HG03159 (cell line): ENCODE measurements at regions not wholly inside any gene's neighbourhood (a gene's known extent, or its start where the extent isn't known, plus 50 kb on each side); places are given as distances from the start of the nearest gene placed in this dataset.
"Not testable (repeated sequence)": the region's sequence is repeated elsewhere in the genome, so short reads cannot be mapped to it uniquely, and the experiment has no call there.

Experiments used
- ATAC-seq: cut with Tn5 transposase; IDR thresholded peaks from one replicate; pipeline ENCODE4 v1.9.1; 2021; ENCODE audit warnings: mild to moderate bottlenecking, moderate library complexity; ENCODE audit not compliant: unreplicated experiment

- no peak for ATAC-seq
Measured at GRCh38 chr12:31215518-31216232, 110.3 kb downstream of the SINHCAF start.

GRCh38 chr12:31216479-31216878 lies 109.5 kb downstream of the SINHCAF start:
- ATAC-seq: no peak

GRCh38 chr12:31217356-31218130 lies 108.4 kb downstream of the SINHCAF start:
- no peak for ATAC-seq

GRCh38 chr12:31218203-31219025 lies 107.5 kb downstream of the SINHCAF start:
- no peak for ATAC-seq

- ATAC-seq: no peak
Measured at GRCh38 chr12:31219521-31219920, 106.4 kb downstream of the SINHCAF start.

DNA sequence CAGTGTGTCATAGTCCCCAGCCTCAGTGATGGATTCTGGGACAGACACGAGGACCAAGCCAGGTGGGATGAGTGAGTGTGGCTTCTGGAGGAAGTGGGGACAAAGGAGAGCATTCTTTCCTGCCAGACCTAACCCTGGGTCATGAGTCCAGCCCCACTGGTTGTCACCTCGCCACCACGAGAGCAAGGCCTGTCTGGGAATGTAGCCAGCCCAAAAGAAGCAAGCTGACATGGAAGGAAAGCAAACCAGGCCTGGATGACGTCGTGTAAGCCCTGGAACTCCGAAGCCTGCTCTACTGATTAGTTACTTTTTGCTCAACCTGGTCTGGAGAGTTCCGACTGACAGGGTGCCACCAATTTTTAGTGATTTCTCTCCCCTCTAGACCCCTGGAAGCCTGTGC lies 105.9 kb downstream of the SINHCAF start:
- ATAC-seq: no peak

GRCh38 chr12:31220633-31221550 lies 105.1 kb downstream of the SINHCAF start:
- no peak for ATAC-seq

- no peak for ATAC-seq
Measured at GRCh38 chr12:31221551-31221945, 104.4 kb downstream of the SINHCAF start.

GRCh38 chr12:31222620-31223222 lies 103.2 kb downstream of the SINHCAF start:
- no peak for ATAC-seq

GRCh38 chr12:31223640-31224039 lies 102.3 kb downstream of the SINHCAF start:
- not testable (repeated sequence) for ATAC-seq

- ATAC-seq: no peak
Measured at GRCh38 chr12:31224768-31225448, 101.0 kb downstream of the SINHCAF start.

- no peak for ATAC-seq
Measured at GRCh38 chr12:31225656-31226535, 100.1 kb downstream of the SINHCAF start.

- no peak for ATAC-seq
Measured at GRCh38 chr12:31226639-31227038, 99.3 kb downstream of the SINHCAF start.

DNA sequence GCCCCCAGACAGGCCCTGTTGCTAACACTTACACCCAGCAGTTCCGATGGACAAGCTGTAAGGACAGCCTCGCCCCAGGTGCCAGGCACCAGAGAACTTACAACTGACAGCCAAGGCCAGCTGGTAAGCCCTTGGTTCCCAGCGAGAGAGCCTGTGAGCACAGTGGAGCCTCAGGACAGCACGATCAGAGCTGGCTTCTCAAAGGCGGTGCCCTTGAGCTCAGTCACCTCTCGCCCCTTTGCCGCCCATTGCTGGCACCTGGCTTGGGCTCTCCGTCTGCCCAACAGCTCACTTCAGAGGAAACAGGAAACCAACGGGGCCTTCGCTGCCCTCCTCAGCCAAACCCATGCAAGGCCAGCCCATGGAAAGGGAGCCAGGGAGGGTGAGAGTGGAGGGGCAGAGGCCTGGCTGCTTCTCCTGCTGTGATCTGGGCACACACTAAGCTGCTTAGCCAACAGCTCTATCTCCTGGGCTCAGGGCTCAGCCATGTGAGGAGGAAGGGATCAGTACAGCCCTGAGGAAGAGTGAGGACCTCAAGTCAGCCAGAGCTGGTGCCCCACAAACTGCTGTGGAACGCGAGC lies 98.5 kb downstream of the SINHCAF start:
- ATAC-seq: no peak

DNA sequence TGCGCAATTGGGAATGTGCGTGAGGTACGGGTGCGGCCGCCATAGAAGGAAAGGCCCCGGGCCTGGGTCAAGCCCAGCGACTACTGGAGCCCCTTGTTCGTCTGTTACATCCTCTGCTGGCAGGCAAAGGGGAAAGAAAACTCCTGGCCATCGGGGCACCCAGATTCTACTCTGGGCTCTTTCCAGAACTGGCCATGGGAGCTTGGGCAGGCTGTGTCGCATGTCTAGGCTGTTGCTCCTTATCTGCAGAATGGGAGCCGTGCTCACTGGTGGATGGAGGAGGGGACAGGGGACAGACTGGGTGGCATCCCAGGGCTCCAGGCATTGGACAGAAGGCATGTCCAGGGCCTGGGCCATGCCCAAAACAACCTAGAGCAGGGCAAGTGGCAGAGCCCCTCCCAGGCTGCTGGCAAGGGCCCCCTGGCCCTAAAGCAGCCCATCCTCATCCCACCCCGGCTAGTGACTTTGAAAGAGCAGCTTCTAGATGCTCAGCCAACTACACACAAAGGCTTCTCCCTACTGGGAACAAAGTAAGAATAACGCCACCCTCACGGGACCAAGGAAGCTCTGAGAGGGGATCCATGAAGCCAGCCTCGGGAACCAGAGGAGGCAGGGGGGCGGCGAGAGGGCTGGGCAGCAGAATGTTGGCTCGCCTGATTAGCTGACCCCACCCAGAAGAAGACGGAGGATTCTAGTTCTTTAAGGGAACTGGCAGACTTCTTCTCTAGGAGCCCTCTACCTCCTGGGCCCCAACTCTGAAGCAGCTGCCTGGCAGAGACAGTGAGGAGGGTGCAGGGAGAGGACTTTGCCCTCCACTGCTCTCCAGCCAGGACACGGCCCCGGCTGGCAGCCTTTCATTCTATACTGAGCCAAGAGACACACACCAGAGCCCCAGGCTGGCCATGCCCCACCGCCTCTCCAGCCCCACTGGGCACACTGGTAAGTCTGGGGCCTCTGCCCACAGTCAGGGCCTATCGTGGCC lies 96.8 kb downstream of the SINHCAF start:
- no peak for ATAC-seq

GRCh38 chr12:31230004-31230403 lies 95.9 kb downstream of the SINHCAF start:
- ATAC-seq: no peak
